Natural killer cell (primary cell): ENCODE measurements at regions not wholly inside any gene's neighbourhood (a gene's known extent, or its start where the extent isn't known, plus 50 kb on each side); places are given as distances from the start of the nearest gene placed in this dataset.
"Not testable (repeated sequence)": the region's sequence is repeated elsewhere in the genome, so short reads cannot be mapped to it uniquely, and the experiment has no call there.

Experiments used
- ATAC-seq, 3 donors: fragments of 150-1000 bp in 2 of 3; fragments of 200-7000 bp in 1 of 3; cut with Tn5 transposase; 1 replicate in 1 of 3; 2 replicates in 2 of 3; pipeline ENCODE4 v1.10.0; 2021; ENCODE audit warnings: mild to moderate bottlenecking in 2 of 3, moderate library complexity in 2 of 3
- DNase-seq, 2 donors: peaks; one replicate each; pipeline versions ENCODE4 v3.0.0 to v3.0.0-alpha.2; 2013 to 2021; ENCODE audit warnings: mixed read lengths in 1 of 2
- H3K27ac ChIP-seq: one replicate; pipeline ENCODE4 v1.5.1; 2013; ENCODE audit warnings: mild to moderate bottlenecking, low read length
- H3K27me3 ChIP-seq: one replicate; pipeline ENCODE4 v1.6.1; 2013; ENCODE audit warnings: low read length; ENCODE audit not compliant: control insufficient read depth, insufficient read depth
- H3K36me3 ChIP-seq: one replicate; pipeline ENCODE4 v1.6.1; 2013; ENCODE audit warnings: low read length; ENCODE audit not compliant: control insufficient read depth, insufficient read depth
- H3K4me1 ChIP-seq: one replicate; pipeline ENCODE4 v1.6.1; 2013; ENCODE audit warnings: low read length; ENCODE audit not compliant: control insufficient read depth, insufficient read depth
- H3K4me3 ChIP-seq: one replicate; pipeline ENCODE4 v1.5.1; 2013; ENCODE audit warnings: low read length
- H3K9me3 ChIP-seq: one replicate; pipeline ENCODE4 v1.6.1; 2013; ENCODE audit warnings: low read length; ENCODE audit not compliant: control insufficient read depth, insufficient read depth
- H3K27ac Mint-ChIP-seq, 2 donors: one replicate each; pipeline ENCODE4 v1.8.0; 2022; ENCODE audit warnings: mild to moderate bottlenecking in 2 of 2, mixed read lengths in 2 of 2, moderate library complexity in 1 of 2
- H3K27me3 Mint-ChIP-seq, 2 donors: one replicate each; pipeline ENCODE4 v1.8.0; 2022; ENCODE audit warnings: low read depth in 2 of 2, mixed read lengths in 2 of 2
- H3K36me3 Mint-ChIP-seq: one replicate; pipeline ENCODE4 v1.8.0; 2022; ENCODE audit warnings: mixed read lengths
- H3K4me1 Mint-ChIP-seq, 2 donors: one replicate each; pipeline ENCODE4 v1.8.0; 2022; ENCODE audit warnings: mixed read lengths in 2 of 2
- H3K4me3 Mint-ChIP-seq: one replicate; pipeline ENCODE4 v1.8.0; 2022; ENCODE audit warnings: mild to moderate bottlenecking, moderate library complexity, mixed read lengths
- H3K9me3 Mint-ChIP-seq, 2 donors: one replicate each; pipeline ENCODE4 v1.8.0; 2022; ENCODE audit warnings: mixed read lengths in 2 of 2
- WGBS: methylation state at CpG from one replicate; pipeline ENCODE4 v1.1.7; 2013; ENCODE audit warnings: missing lambda C conversion rate; ENCODE audit not compliant: insufficient coverage; 5-methylcytosine and 5-hydroxymethylcytosine counted together
- intact Hi-C: fragments of 100-400 bp; cut with micrococcal nuclease; formaldehyde crosslinking; loops from one replicate; pipeline ENCODE4 v1.14.2; 2022
- TF ChIP-seq, protein P1 (sequence below): fragments of 200-600 bp; IDR thresholded peaks from one replicate; pipeline ENCODE4 v1.8.0; 2022; ENCODE audit warnings: antibody characterized with exemption

DNA sequence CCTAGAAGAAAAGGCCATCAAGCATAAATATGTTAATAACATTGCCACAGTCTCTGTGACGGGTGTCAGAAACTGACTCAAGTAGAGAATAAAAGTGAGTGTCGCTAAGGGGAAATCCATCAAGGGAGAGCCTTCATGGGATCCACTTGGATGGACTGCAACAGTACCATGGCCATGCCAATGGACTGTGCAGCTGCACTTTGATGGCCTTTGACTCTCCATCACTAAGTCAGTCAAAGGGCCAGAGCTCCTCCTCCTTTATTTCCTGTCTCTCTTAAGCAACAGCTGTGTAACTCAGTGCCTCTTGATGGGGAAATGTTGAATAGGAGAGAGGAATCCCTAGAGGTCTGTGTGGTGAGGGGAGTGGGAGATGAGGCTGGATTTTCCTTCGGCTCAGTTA is 335.2 kb downstream of the BMP4 start:
- no peaks in the 10 kb centered on the region for H3K27me3 ChIP-seq
- 81% methylated on average over 3 of the region's 3 CpGs for WGBS
- intact Hi-C loops: no loop called here
- no peak for DNase-seq
- peaks cover 4% of the 10 kb centered on the region for H3K9me3 ChIP-seq
- TF ChIP-seq, protein P1, sequence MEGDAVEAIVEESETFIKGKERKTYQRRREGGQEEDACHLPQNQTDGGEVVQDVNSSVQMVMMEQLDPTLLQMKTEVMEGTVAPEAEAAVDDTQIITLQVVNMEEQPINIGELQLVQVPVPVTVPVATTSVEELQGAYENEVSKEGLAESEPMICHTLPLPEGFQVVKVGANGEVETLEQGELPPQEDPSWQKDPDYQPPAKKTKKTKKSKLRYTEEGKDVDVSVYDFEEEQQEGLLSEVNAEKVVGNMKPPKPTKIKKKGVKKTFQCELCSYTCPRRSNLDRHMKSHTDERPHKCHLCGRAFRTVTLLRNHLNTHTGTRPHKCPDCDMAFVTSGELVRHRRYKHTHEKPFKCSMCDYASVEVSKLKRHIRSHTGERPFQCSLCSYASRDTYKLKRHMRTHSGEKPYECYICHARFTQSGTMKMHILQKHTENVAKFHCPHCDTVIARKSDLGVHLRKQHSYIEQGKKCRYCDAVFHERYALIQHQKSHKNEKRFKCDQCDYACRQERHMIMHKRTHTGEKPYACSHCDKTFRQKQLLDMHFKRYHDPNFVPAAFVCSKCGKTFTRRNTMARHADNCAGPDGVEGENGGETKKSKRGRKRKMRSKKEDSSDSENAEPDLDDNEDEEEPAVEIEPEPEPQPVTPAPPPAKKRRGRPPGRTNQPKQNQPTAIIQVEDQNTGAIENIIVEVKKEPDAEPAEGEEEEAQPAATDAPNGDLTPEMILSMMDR: no peak
- Mint-ChIP-seq H3K4me1 (no peaks in the 10 kb centered on the region), H3K27me3 (no peaks in the 10 kb centered on the region), H3K36me3 (no peaks in the 10 kb centered on the region), H3K4me3 (no peak overlapping the region), H3K27ac (no peak overlapping the region), H3K9me3 (peaks cover 0 to 3% of the 10 kb centered on the region in 2 donors)
- H3K4me1 ChIP-seq: no peaks in the 10 kb centered on the region
- no peak for ATAC-seq
- H3K4me3 ChIP-seq: no peak overlapping the region
- H3K36me3 ChIP-seq: no peaks in the 10 kb centered on the region
- H3K27ac ChIP-seq: no peak overlapping the region

DNA sequence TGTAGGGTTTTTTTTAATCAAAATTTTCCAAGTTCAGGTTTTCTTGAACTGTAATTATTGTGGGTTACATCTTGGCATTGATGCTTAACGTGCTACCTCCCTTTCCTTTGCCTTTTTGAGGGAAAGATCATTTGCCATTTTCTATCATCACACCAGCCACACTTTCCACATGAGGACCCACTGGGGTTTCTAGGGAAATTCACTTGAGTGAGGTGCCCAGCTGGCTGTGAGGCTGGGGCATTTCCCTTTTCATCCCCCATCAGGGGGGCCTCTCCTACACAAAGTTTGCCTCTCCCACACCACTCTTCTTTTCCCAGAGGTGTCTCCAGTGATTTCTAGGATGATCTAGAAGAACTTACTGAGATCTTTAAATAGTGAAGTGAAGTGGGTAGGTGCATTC is 335.7 kb downstream of the BMP4 start:
- H3K9me3 ChIP-seq: peaks cover 4% of the 10 kb centered on the region
- Mint-ChIP-seq H3K36me3 (no peaks in the 10 kb centered on the region), H3K27ac (no peak overlapping the region), H3K4me1 (no peaks in the 10 kb centered on the region), H3K27me3 (no peaks in the 10 kb centered on the region), H3K9me3 (peaks cover 2 to 5% of the 10 kb centered on the region in 2 donors), H3K4me3 (no peak overlapping the region)
- DNase-seq (no peak), ATAC-seq (no peak)
- no peak overlapping the region for H3K27ac ChIP-seq
- intact Hi-C loops: no loop called here
- H3K4me3 ChIP-seq: no peak overlapping the region
- TF ChIP-seq, protein P1: no peak
- no peaks in the 10 kb centered on the region for H3K4me1 ChIP-seq
- WGBS: 80% methylated on average over 1 of the region's 1 CpG
- no peaks in the 10 kb centered on the region for H3K27me3 ChIP-seq
- H3K36me3 ChIP-seq: no peaks in the 10 kb centered on the region

DNA sequence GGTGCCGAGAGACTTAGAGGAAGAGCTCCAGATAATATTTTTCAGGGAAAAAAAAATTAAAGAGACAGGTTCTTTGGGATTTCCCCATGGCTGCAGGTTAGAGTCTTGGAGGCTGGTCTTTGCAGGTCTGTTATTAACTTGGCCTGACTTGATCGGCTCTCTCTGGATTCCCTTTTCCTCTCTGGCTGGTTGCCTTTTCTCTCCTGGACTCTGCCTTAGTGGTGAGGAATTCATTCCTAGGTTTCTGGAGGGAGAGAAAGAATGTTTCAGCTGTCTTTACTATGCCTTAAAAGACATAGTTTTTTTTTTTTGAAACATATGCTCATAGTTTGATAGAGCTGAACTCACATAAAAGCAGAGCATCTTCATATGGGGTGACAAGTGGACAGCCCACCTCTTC is 336.3 kb downstream of the BMP4 start:
- H3K4me1 ChIP-seq: no peaks in the 10 kb centered on the region
- ATAC-seq (no peak), DNase-seq (no peak)
- no peak overlapping the region for H3K4me3 ChIP-seq
- intact Hi-C loops: no loop called here
- Mint-ChIP-seq H3K36me3 (no peaks in the 10 kb centered on the region), H3K4me1 (no peaks in the 10 kb centered on the region), H3K27me3 (no peaks in the 10 kb centered on the region), H3K4me3 (no peak overlapping the region), H3K9me3 (peaks cover 2 to 7% of the 10 kb centered on the region in 2 donors), H3K27ac (no peak overlapping the region)
- H3K9me3 ChIP-seq: peaks cover 4% of the 10 kb centered on the region
- H3K36me3 ChIP-seq: no peaks in the 10 kb centered on the region
- 89% methylated on average over 2 of the region's 2 CpGs for WGBS
- H3K27me3 ChIP-seq: no peaks in the 10 kb centered on the region
- H3K27ac ChIP-seq: no peak overlapping the region
- TF ChIP-seq, protein P1: no peak

DNA sequence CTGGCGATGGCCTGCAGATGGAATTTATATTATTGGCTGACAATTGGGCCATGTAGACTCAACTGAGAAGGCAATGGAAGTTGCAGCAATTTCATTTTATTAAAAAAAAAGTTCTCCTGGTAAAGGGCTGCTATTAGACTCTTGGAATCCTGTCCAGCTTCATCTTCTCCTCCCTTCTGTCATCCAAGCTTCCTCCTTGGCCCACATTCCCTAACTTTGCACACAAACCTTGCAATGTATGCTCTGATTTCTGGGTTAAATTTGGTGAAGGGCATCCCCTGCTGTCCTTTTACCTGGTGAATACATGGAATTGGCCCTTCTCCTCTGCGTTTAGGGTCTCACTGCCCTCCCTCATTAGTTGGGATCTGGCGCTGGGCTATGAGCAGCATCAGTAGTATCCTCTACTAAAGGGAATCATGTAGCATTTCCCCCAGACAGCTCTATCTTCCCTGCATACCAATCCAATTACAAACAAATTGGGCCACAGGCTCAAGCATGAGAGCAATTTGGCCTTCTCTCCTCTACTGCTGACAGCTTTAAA is 336.9 kb downstream of the BMP4 start:
- no peak overlapping the region for H3K4me3 Mint-ChIP-seq
- peaks cover 2 to 7% of the 10 kb centered on the region in 2 donors for H3K9me3 Mint-ChIP-seq
- DNase-seq (no peak), ATAC-seq (no peak)
- H3K27me3 ChIP-seq: no peaks in the 10 kb centered on the region
- no peak overlapping the region for H3K27ac ChIP-seq
- H3K27me3 Mint-ChIP-seq: no peaks in the 10 kb centered on the region
- no peaks in the 10 kb centered on the region for H3K36me3 Mint-ChIP-seq
- H3K4me3 ChIP-seq: no peak overlapping the region
- no peaks in the 10 kb centered on the region for H3K4me1 Mint-ChIP-seq
- no peak overlapping the region for H3K27ac Mint-ChIP-seq
- TF ChIP-seq, protein P1: no peak
- intact Hi-C loops: no loop called here
- H3K36me3 ChIP-seq: no peaks in the 10 kb centered on the region
- WGBS: 81% methylated on average over 3 of the region's 3 CpGs
- peaks cover 4% of the 10 kb centered on the region for H3K9me3 ChIP-seq
- H3K4me1 ChIP-seq: no peaks in the 10 kb centered on the region

DNA sequence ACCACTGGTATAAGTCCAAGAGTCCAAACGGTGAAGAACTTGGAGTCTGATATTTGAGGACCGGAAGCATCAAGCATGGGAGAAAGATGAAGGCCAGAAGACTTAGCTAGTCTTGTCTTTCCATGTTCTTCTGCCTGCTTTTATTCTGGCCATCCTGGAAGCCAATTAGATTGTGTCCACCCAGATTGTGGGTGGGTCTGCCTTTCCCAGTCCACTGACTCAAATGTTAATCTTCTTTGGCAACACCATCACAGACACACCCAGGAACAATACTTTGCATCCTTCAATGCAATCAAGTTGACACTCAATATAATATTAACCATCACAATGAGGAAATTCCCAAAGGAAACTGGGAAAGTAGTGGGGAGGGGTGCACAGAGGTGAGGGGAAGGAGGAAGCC is 340.1 kb downstream of the BMP4 start:
- intact Hi-C loops: not testable (repeated sequence)
- WGBS: 90% methylated on average over 2 of the region's 2 CpGs

More for the DNA sequence above, 340.1 kb downstream of the BMP4 start:
- not testable (repeated sequence) for H3K27me3 Mint-ChIP-seq, ATAC-seq, DNase-seq, H3K27ac ChIP-seq, H3K27ac Mint-ChIP-seq, H3K4me3 ChIP-seq, H3K4me3 Mint-ChIP-seq, H3K9me3 ChIP-seq, H3K36me3 Mint-ChIP-seq, H3K4me1 ChIP-seq, H3K9me3 Mint-ChIP-seq, H3K27me3 ChIP-seq, H3K4me1 Mint-ChIP-seq, H3K36me3 ChIP-seq
